DND-41 (cell line): ENCODE measurements at regions not wholly inside any gene's neighbourhood (a gene's known extent, or its start where the extent isn't known, plus 50 kb on each side); places are given as distances from the start of the nearest gene placed in this dataset.
"Not testable (repeated sequence)": the region's sequence is repeated elsewhere in the genome, so short reads cannot be mapped to it uniquely, and the experiment has no call there.

ENCODE experiments used
- CTCF ChIP-seq: IDR thresholded peaks from 2 replicates; pipeline ENCODE4 v1.5.1; 2012; ENCODE audit warnings: borderline replicate concordance, low read length, moderate library complexity, mild to moderate bottlenecking; ENCODE audit not compliant: poor library complexity, severe bottlenecking; ENCODE audit errors: extremely low read depth
- EZH2 ChIP-seq: IDR thresholded peaks from 3 replicates; pipeline ENCODE4 v1.6.1; 2012; ENCODE audit warnings: borderline replicate concordance, low read depth, mild to moderate bottlenecking, moderate library complexity, low read length, inconsistent platforms; ENCODE audit not compliant: severe bottlenecking

- TF ChIP-seq CTCF, EZH2: not testable (repeated sequence)
Observed at GRCh38 chr5:39652481-39652880, 227.7 kb upstream of the DAB2 start.
